Mucosa of stomach (tissue), 1 donor: ENCODE measurements at regions not wholly inside any gene's neighbourhood (a gene's known extent, or its start where the extent isn't known, plus 50 kb on each side); places are given as distances from the start of the nearest gene placed in this dataset.

ENCODE experiments used
- H3K27me3 ChIP-seq: one replicate; pipeline ENCODE4 v1.7.0; 2013; ENCODE audit warnings: mild to moderate bottlenecking, low read length; ENCODE audit not compliant: control insufficient read depth, insufficient read depth
- H3K36me3 ChIP-seq: one replicate; pipeline ENCODE4 v1.7.0; 2013; ENCODE audit warnings: low read length; ENCODE audit not compliant: control insufficient read depth, insufficient read depth
- H3K4me1 ChIP-seq: one replicate; pipeline ENCODE4 v1.7.0; 2013; ENCODE audit warnings: mild to moderate bottlenecking, low read length; ENCODE audit not compliant: control insufficient read depth, insufficient read depth
- H3K4me3 ChIP-seq: one replicate; pipeline ENCODE4 v1.7.0; 2013; ENCODE audit warnings: low read length
- H3K9ac ChIP-seq: one replicate; pipeline ENCODE4 v1.7.0; 2013; ENCODE audit warnings: mild to moderate bottlenecking, low read length, moderate library complexity
- H3K9me3 ChIP-seq: one replicate; pipeline ENCODE4 v1.7.0; 2013; ENCODE audit warnings: mild to moderate bottlenecking, low read length, moderate library complexity; ENCODE audit not compliant: control insufficient read depth
- donor health status: Pancreatic carcinoma.

DNA sequence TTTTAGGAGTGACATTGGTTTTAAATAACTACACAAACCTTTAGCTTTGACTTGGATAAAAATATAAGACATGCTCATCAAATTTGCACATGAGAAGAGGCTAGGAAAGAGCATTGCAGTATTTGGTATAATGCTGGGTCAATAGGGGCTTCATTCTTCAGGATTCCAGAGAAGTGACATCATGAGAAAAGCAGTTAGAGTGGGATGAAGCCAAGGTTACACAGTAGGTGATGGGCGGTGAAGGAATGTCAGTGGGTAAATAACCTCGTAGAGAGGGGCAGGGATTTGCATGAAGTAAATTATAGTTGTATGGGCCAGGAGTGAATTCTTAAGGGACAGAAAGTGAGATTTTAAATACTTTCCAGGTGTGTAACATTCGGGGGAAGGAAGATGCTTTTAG, 216.2 kb downstream of the RFPL4B start:
- no peaks in the 10 kb centered on the region for H3K27me3 ChIP-seq
- no peaks in the 10 kb centered on the region for H3K4me1 ChIP-seq
- H3K9ac ChIP-seq, result no peak overlapping the region
- no peaks in the 10 kb centered on the region for H3K36me3 ChIP-seq
- H3K9me3 ChIP-seq, result no peaks in the 10 kb centered on the region
- no peak overlapping the region for H3K4me3 ChIP-seq

DNA sequence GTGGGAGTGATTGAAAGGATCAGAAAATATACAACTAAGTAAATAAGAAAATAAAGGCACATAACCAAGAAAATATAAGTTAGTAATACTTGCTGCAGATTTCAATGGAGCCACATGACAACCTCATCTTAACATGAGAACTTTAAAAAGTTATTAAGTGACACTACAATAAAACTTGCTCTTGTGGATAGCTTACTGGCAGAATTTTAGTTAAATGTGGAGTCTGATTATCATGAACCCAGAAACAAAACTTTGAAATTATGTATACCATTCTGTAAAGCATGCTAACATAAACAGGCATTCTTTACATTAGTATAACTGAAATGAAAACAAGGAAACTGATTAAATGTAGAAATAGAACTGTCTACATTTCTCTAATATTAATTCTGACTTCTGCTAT, 220.9 kb downstream of the RFPL4B start:
- H3K4me3 ChIP-seq, result no peak overlapping the region
- H3K9me3 ChIP-seq, result no peaks in the 10 kb centered on the region
- H3K9ac ChIP-seq, result no peak overlapping the region
- no peaks in the 10 kb centered on the region for H3K4me1 ChIP-seq
- no peaks in the 10 kb centered on the region for H3K36me3 ChIP-seq
- H3K27me3 ChIP-seq, result no peaks in the 10 kb centered on the region

DNA sequence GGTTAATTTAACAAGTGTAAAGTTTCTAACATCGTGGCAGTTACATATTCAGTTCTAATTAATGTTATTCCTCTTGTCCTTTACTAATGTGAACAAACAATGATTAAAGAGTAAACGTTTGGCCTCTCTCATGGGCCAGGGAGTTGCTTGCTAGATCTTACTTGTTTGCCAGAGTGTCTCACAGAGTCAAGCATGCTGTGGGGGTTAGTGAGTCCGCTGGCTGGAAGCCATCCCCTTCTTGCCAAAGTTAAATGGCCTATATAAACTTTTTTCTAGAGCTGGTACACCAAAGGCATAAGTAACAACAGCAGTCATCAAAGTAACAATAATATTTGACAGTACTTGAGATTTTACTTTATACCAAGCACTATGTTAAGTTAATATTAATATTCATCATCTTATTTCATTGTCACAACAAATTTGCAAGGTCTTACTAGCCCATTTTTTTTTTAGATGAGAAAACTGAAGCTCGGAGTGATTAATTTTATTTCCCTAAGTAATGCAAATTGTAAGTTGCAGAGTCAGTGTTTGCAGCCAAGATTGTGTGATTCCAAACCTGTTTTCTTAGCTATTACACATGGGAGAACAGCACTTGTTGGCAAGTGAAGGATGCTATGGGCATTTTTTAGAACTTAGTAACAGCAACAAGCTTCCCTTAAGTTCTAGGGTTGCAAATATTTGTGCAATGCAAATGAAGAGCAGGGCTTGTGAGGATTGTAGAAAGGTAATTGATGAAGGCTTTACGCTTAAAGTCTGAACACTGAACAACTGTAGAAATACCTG, 224.5 kb downstream of the RFPL4B start:
- Histone ChIP-seq H3K9me3 (no peaks in the 10 kb centered on the region), H3K4me3 (no peak overlapping the region), H3K9ac (no peak overlapping the region), H3K36me3 (no peaks in the 10 kb centered on the region), H3K27me3 (no peaks in the 10 kb centered on the region), H3K4me1 (no peaks in the 10 kb centered on the region)

DNA sequence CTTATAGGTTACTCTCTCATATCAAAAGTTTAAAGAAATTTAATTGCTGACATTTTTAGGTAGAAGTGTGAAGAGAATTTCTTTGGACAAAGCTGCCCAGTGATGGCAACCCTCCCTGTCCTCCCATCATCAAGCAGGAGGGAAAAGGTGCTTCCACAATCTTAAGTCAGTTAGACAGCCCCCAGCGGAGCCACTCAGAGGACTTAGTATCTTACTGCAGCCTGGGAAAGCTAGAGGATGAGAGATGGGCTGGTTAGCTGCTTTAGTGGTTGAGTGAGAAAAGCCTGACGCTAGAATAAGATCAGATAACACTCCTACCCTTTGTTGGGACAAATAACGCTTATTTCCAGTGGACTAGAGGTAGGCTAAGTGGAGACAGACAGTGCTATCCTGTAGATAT, 227.1 kb downstream of the RFPL4B start:
- Histone ChIP-seq H3K4me1 (no peaks in the 10 kb centered on the region), H3K27me3 (no peaks in the 10 kb centered on the region), H3K9ac (no peak overlapping the region), H3K9me3 (no peaks in the 10 kb centered on the region), H3K4me3 (no peak overlapping the region), H3K36me3 (no peaks in the 10 kb centered on the region)

DNA sequence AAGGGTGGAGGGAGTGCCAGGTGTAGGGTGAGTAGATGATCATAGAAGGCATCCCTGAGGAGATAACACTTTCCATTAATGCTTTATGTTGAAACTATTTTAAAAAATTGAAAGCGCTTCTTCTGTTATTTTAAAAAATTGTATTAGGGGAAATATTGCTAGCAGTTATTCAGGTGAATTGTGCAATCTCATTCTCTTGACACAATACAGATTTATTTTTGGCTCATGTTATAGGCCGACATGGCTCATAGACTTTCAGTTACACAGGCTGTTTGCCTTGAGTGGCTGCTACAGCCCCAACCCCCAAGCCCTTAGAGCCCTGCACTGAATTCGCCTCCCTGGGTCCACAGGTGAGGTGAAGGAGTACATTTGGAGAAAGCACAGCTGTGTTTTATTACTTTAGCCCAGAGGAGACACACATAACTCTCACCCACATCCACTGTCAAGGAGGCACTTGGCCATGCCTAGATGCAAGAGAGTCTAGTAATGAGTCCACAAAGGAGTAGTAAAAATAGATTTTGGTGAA, 228.2 kb downstream of the RFPL4B start:
- Histone ChIP-seq H3K36me3 (no peaks in the 10 kb centered on the region), H3K4me3 (no peak overlapping the region), H3K4me1 (no peaks in the 10 kb centered on the region), H3K27me3 (no peaks in the 10 kb centered on the region), H3K9ac (no peak overlapping the region), H3K9me3 (no peaks in the 10 kb centered on the region)

DNA sequence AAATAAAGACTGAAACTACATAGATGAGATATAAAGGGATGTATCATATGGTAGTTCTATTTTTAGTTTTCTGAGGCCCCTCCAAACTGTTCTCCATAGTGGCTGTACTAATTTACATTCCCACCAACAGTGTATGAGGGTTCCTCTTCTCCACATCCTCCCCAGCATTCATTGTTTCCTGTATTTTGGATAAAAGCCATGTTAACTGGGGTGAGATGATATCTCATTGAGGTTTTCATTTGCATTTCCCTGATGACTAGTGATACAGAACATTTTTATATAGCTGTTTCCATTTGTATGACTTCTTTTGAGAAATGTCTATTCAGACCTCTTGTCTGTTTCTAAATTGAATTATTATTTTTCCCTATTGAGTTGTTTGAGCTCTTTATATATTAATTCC, 229.3 kb downstream of the RFPL4B start:
- no peaks in the 10 kb centered on the region for H3K27me3 ChIP-seq
- H3K36me3 ChIP-seq, result no peaks in the 10 kb centered on the region
- H3K4me3 ChIP-seq, result no peak overlapping the region
- no peaks in the 10 kb centered on the region for H3K9me3 ChIP-seq
- no peak overlapping the region for H3K9ac ChIP-seq
- H3K4me1 ChIP-seq, result no peaks in the 10 kb centered on the region

DNA sequence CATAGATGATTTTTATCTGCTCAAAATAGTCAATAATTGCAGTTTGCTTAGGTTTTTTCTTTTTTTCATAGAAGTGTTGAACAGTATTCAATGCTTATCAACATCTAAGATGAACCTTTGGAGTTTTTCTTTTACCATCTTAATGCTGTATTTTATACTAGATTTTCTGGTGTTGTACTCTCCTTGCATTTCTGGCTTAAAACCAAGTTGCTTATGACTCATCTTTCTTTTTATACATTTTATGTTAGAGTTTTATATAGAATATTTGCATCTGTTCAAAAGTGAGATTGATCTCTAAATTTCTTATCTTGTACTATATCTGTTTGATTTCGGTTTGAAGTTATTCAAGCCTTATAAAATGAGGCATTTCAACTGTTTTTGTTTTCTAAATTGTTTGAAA, 232.5 kb downstream of the RFPL4B start:
- no peaks in the 10 kb centered on the region for H3K36me3 ChIP-seq
- no peak overlapping the region for H3K9ac ChIP-seq
- H3K4me3 ChIP-seq, result no peak overlapping the region
- H3K27me3 ChIP-seq, result no peaks in the 10 kb centered on the region
- H3K4me1 ChIP-seq, result no peaks in the 10 kb centered on the region
- H3K9me3 ChIP-seq, result no peaks in the 10 kb centered on the region

DNA sequence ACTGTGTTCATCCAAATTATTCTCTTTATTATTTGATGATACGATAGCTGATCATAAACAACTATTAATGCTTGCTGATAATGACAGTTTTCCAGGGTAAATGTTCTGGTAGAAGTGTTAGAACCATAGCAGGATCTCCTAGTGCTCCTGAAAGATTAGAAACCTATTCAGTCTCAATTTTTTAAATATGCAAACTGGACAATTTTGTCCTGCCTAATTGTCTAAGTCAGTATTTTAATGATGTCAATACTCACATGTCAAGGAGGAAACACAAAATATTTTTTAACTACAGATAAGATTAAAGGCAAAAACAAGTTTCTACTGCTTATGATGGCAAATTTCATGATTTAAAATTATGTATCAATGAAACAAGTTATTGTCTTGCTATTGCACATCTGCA, 233.9 kb downstream of the RFPL4B start:
- H3K9me3 ChIP-seq, result no peaks in the 10 kb centered on the region
- H3K9ac ChIP-seq, result no peak overlapping the region
- H3K27me3 ChIP-seq, result no peaks in the 10 kb centered on the region
- H3K36me3 ChIP-seq, result no peaks in the 10 kb centered on the region
- no peaks in the 10 kb centered on the region for H3K4me1 ChIP-seq
- no peak overlapping the region for H3K4me3 ChIP-seq

DNA sequence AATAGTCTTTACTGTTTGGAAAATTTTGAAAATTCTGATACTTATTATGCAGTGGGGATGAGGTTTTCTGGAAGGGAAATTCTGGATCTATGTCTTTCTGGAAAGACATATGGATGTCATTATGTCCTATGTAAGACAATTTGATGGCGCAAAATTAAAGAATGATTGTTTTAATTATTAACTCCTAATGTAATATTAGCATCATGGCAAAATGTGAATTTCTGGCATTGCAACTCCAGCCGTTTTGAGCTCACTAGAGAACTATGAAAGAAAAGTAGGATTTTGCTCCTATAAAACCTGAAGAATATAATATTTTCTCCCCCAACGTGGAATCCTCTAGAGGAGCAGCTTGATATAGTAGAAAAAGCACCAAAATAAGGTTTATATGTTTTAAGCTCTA, 243.2 kb downstream of the RFPL4B start:
- Histone ChIP-seq H3K9ac (no peak overlapping the region), H3K4me3 (no peak overlapping the region), H3K27me3 (no peaks in the 10 kb centered on the region), H3K36me3 (no peaks in the 10 kb centered on the region), H3K4me1 (no peaks in the 10 kb centered on the region), H3K9me3 (no peaks in the 10 kb centered on the region)

DNA sequence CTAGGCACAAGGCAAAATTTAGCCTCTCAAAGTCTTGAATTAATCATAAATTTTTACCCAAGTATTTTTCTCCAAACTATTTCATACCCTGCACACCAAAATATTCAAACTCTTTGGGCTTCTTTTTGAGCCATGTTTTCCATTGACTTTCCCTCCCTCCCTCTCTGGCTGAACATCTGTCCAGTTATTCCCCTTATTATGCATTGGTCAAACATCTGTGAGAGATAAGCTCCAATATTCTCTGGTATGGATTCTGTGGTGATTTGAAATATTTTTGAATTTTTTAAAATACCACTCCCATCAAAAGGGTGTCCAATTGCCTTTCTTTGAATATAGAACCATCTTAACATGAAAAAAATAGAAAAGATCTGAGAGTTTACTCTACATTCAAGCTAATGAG, 244.2 kb downstream of the RFPL4B start:
- Histone ChIP-seq H3K9me3 (no peaks in the 10 kb centered on the region), H3K4me1 (no peaks in the 10 kb centered on the region), H3K4me3 (no peak overlapping the region), H3K27me3 (no peaks in the 10 kb centered on the region), H3K36me3 (no peaks in the 10 kb centered on the region), H3K9ac (no peak overlapping the region)

DNA sequence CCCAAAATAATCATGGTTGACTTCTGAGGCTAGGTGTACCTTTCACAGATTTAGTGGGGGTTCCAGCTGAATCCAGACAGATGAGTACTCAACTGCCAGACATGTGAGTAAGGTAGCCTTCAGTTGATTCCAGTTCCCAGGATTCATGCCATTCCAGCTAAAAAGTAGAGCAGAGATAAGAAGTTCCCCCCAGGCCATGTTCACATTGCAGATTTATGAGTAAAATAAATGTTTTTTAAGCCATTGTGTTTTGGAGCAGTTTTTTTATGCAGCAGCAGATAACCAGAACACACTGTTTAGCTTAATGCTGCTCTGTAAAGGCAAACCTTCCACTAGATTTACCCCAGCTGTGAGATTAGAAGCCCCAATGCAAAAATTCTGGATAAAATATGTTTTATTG, 245.0 kb downstream of the RFPL4B start:
- Histone ChIP-seq H3K9me3 (no peaks in the 10 kb centered on the region), H3K27me3 (no peaks in the 10 kb centered on the region), H3K4me1 (no peaks in the 10 kb centered on the region), H3K4me3 (no peak overlapping the region), H3K9ac (no peak overlapping the region), H3K36me3 (no peaks in the 10 kb centered on the region)

DNA sequence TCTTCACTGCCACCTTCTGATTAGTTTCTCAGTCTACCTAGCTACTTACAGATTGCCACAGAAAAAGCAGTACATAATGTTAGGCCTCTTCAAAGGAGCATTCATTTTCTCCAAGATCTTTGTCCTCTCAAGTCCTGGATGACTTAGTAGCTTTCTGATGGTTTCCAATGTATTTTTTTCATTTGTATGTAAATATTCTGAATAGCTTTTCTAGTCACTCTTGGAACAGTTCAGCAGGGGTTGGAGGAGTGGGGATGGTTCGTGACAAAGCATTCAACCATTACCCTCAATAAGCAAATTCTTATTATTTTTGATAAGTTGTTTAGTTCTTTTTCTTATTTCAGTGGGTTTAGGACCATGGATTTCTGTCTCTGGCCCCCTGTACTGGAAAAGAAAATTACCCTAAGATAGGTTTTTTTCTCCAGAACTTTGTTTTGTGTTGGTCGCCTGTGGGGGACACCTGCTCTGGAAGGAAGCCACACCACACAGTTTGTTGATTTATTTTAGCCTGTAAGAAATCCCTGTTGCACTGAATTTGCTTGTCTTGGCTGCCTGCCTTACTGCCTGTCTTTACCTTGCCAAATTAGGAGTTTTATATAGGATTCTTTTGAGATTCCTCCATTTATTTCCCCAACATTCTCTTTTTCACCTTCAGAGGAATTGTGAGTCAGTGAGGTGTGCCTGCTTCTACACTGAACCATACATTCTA, 247.9 kb downstream of the RFPL4B start:
- Histone ChIP-seq H3K4me1 (no peaks in the 10 kb centered on the region), H3K9ac (no peak overlapping the region), H3K27me3 (no peaks in the 10 kb centered on the region), H3K9me3 (no peaks in the 10 kb centered on the region), H3K4me3 (no peak overlapping the region), H3K36me3 (no peaks in the 10 kb centered on the region)
